OCI-LY7 (cell line): ENCODE measurements at regions not wholly inside any gene's neighbourhood (a gene's known extent, or its start where the extent isn't known, plus 50 kb on each side); places are given as distances from the start of the nearest gene placed in this dataset.
A peak's percentile ranks its signal among the peaks of the same experiment; 100 is the strongest.

Experiments
- BruUV-seq: library from RNA; stranded (reverse); fragments of 400-500 nt; replicated peaks from 2 replicates; lab custom pipeline; 2021; lab: Mats Ljungman, UMichigan
- CTCF ChIA-PET: fragments of 300-600 bp; sonication (Branson Sonifier 250); formaldehyde crosslinking; loops from one replicate; lab custom pipeline; 2022; ENCODE audit warnings: antibody characterized with exemption; ENCODE audit not compliant: unreplicated experiment; lab: Charles Lee
- POLR2A ChIA-PET: fragments of 300-600 bp; sonication (Branson Sonifier 250); formaldehyde crosslinking; loops from one replicate; lab custom pipeline; 2022; ENCODE audit warnings: antibody characterized with exemption; lab: Charles Lee
- DNase-seq: peaks from one replicate; pipeline ENCODE4 v3.0.0-alpha.2; 2015; ENCODE audit warnings: low spot score
- H2AFZ ChIP-seq: fragments of 200-600 bp; sonication (generic), shearing (Covaris generic); 2 replicates; pipeline ENCODE4 v1.6.1; 2014; ENCODE audit warnings: mild to moderate bottlenecking, antibody characterized with exemption, low read length, moderate library complexity
- H3K27ac ChIP-seq: fragments of 200-600 bp; sonication (generic); 2 replicates; pipeline ENCODE4 v1.5.1; 2014; ENCODE audit warnings: mixed run types, low read depth, mild to moderate bottlenecking, moderate library complexity, low read length, inconsistent platforms; ENCODE audit not compliant: poor library complexity, severe bottlenecking
- H3K36me3 ChIP-seq: fragments of 200-600 bp; sonication (generic); 2 replicates; pipeline ENCODE4 v1.6.1; 2014; ENCODE audit warnings: mild to moderate bottlenecking, antibody characterized with exemption, low read length, moderate library complexity, mixed read lengths; ENCODE audit not compliant: insufficient read depth
- H3K4me1 ChIP-seq: fragments of 200-600 bp; sonication (generic); 2 replicates; pipeline ENCODE4 v1.5.1; 2014; ENCODE audit warnings: mild to moderate bottlenecking, low read length; ENCODE audit not compliant: insufficient read depth, poor library complexity, severe bottlenecking
- H3K4me2 ChIP-seq: fragments of 200-600 bp; sonication (generic); 2 replicates; pipeline ENCODE4 v1.6.1; 2014; ENCODE audit warnings: mild to moderate bottlenecking, low read length
- H3K4me3 ChIP-seq: fragments of 200-600 bp; sonication (generic); 2 replicates; pipeline ENCODE4 v1.5.1; 2014; ENCODE audit warnings: mild to moderate bottlenecking, low read depth, low read length; ENCODE audit not compliant: poor library complexity, severe bottlenecking
- H3K79me2 ChIP-seq: fragments of 200-600 bp; sonication (generic); 2 replicates; pipeline ENCODE4 v1.6.1; 2016; ENCODE audit warnings: low read depth, mild to moderate bottlenecking, low read length, moderate library complexity, mixed read lengths; ENCODE audit not compliant: insufficient read depth
- H3K9me2 ChIP-seq: fragments of 200-600 bp; sonication (generic); 2 replicates; pipeline ENCODE4 v1.6.1; 2016; ENCODE audit warnings: mild to moderate bottlenecking, low read length, mixed read lengths; ENCODE audit not compliant: insufficient read depth
- H3K9me3 ChIP-seq: fragments of 200-600 bp; sonication (generic); 2 replicates; pipeline ENCODE4 v1.6.1; 2014; ENCODE audit warnings: mild to moderate bottlenecking, mixed run types, low read length, mixed read lengths
- H4K20me1 ChIP-seq: fragments of 200-600 bp; sonication (generic); 2 replicates; pipeline ENCODE4 v1.6.1; 2014; ENCODE audit warnings: mild to moderate bottlenecking, antibody characterized with exemption, low read length, moderate library complexity, mixed read lengths; ENCODE audit not compliant: insufficient read depth
- EZH2phosphoT487 ChIP-seq: fragments of 200-600 bp; sonication (generic); IDR thresholded peaks from 2 replicates; pipeline ENCODE4 v1.6.1; 2018; ENCODE audit warnings: low read depth, borderline replicate concordance, mild to moderate bottlenecking, mixed run types, antibody characterized with exemption, low read length, moderate library complexity, mixed read lengths
- intact Hi-C: fragments of 100-400 bp; cut with micrococcal nuclease; formaldehyde crosslinking; loops from one replicate; pipeline ENCODE4 v1.10.0; 2022; ENCODE audit not compliant: unreplicated experiment
- TF ChIP-seq, protein P1 (sequence below): fragments of 200-600 bp; sonication (generic); conservative IDR thresholded peaks from 2 replicates; pipeline ENCODE4 v1.5.1; 2014; ENCODE audit warnings: mild to moderate bottlenecking, antibody characterized with exemption, low read length, moderate library complexity, mixed read lengths

DNA sequence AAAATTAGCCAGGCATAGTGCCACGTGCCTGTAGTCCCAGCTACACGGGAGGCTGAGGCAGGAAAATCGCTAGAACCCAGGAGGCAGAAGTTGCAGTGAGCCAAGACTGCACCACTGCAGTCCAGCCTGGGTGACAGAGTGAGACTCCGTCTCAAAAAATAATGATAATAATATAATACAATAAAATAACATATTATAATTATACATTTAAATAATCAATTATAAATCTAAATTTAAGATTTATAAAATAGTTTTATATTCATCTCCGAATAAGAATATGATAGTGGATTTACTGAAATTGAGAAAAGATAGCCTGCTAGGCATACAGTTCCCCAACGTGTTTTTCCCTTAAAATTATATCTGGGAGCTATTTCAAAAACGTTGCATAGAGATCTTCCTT lies 599.6 kb downstream of the CDH18 start:
- H3K9me2 ChIP-seq, result no peaks in the 10 kb centered on the region
- no peak overlapping the region for H3K4me2 ChIP-seq
- no peak overlapping the region for H3K4me3 ChIP-seq
- intact Hi-C loops, result no loop called here
- no peak for DNase-seq
- CTCF ChIA-PET, result no interaction called here
- no peaks in the 10 kb centered on the region for H4K20me1 ChIP-seq
- H3K4me1 ChIP-seq, result no peaks in the 10 kb centered on the region
- H3K27ac ChIP-seq, result no peak overlapping the region
- H3K9me3 ChIP-seq, result no peaks in the 10 kb centered on the region
- POLR2A ChIA-PET, result interaction anchor here (0.6 to 1.2 kb wide), 6 partner anchors 24 to 193 kb away, joined by 3 to 5 read pairs (median 4); no protein-coding TSS in a partner anchor
- TF ChIP-seq EZH2phosphoT487, result no peak
- TF ChIP-seq, protein P1, sequence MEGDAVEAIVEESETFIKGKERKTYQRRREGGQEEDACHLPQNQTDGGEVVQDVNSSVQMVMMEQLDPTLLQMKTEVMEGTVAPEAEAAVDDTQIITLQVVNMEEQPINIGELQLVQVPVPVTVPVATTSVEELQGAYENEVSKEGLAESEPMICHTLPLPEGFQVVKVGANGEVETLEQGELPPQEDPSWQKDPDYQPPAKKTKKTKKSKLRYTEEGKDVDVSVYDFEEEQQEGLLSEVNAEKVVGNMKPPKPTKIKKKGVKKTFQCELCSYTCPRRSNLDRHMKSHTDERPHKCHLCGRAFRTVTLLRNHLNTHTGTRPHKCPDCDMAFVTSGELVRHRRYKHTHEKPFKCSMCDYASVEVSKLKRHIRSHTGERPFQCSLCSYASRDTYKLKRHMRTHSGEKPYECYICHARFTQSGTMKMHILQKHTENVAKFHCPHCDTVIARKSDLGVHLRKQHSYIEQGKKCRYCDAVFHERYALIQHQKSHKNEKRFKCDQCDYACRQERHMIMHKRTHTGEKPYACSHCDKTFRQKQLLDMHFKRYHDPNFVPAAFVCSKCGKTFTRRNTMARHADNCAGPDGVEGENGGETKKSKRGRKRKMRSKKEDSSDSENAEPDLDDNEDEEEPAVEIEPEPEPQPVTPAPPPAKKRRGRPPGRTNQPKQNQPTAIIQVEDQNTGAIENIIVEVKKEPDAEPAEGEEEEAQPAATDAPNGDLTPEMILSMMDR, result no peak
- BruUV-seq, result no TSS peak
- no peak overlapping the region for H2AFZ ChIP-seq
- no peaks in the 10 kb centered on the region for H3K36me3 ChIP-seq
- no peaks in the 10 kb centered on the region for H3K79me2 ChIP-seq

DNA sequence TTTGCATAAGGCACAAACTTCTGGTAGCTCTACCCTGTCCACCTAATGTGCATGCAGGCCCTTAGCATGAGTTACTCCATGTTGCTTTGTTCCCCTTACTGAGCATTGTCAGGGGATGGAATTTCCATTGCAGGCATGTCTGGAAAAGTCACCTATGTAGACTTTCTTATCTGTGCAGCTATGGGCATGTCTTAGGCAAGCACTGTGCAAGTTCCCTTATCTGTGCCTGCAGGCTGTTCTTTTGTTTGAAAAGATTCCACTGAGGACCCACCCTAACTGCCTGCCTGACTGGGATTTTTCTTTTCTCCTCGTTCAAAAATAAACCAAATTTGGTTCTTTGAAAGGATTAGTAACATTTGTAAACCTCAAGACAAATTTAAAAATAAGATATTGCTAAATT lies 587.0 kb downstream of the CDH18 start:
- Histone ChIP-seq H3K36me3 (no peaks in the 10 kb centered on the region), H3K9me2 (no peaks in the 10 kb centered on the region), H4K20me1 (no peaks in the 10 kb centered on the region), H3K9me3 (0 out of 2 replicates have a peak, but pooled peaks cover 5% of the 10 kb centered on the region), H3K4me1 (no peaks in the 10 kb centered on the region), H2AFZ (no peak overlapping the region), H3K79me2 (no peaks in the 10 kb centered on the region), H3K27ac (no peak overlapping the region), H3K4me3 (no peak overlapping the region), H3K4me2 (no peak overlapping the region)
- no TSS peak for BruUV-seq
- intact Hi-C loops, result no loop called here
- POLR2A ChIA-PET, result interaction anchor here (0.6 to 2.0 kb wide), 6 partner anchors 11 to 75 kb away, joined by 3 to 6 read pairs (median 3); no protein-coding TSS in a partner anchor
- no peak for TF ChIP-seq EZH2phosphoT487
- TF ChIP-seq, protein P1, result no peak
- no peak for DNase-seq
- CTCF ChIA-PET, result no interaction called here

DNA sequence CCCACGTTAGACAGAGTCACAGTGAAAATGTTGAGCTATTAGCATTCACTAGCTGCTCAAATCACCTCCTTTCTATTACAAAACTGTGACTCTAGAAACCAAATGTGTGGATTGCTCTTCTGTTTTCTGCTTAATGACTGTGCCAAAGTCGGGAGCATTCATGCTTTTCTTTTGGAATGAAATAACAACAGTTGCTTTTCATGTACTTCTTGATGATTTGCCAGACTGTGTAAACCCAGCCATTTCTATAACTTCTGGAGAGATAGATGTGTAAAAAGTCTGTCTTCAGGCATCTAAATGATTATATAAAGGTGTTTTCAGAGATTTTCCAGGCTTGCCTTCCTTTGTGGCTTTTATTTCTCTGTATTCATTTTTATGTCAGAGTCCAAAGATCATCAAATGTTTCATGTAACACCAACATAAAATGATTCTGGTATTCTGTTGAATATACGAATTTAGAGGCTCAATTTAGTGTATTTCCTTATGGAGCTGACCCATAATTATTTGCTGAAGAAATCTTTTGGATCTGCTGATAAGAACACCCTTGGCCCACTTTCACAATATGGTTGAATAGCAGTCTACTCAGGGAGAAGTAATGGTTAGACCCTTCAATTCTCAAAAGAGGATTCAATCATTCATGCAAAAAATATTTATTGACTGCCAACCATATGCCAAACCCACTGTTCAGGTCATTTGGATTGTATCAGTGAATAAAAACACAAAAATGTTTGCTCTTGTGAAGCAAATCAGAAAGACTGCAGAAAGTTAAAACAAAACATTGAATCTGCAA lies 581.2 kb downstream of the CDH18 start:
- POLR2A ChIA-PET, result interaction anchor here (0.5 to 1.0 kb wide), 2 partner anchors 17 to 90 kb away, joined by 3 to 4 read pairs; no protein-coding TSS in a partner anchor
- H2AFZ ChIP-seq, result 0 out of 2 replicates have a peak overlapping the region, but pooled peaks have one; percentile 56

More for the DNA sequence above, 581.2 kb downstream of the CDH18 start:
- Histone ChIP-seq H3K27ac (no peak overlapping the region), H3K9me3 (0 out of 2 replicates have a peak, but pooled peaks cover 4% of the 10 kb centered on the region), H3K4me1 (no peaks in the 10 kb centered on the region), H3K36me3 (no peaks in the 10 kb centered on the region), H4K20me1 (no peaks in the 10 kb centered on the region), H3K79me2 (no peaks in the 10 kb centered on the region), H3K4me3 (no peak overlapping the region), H3K4me2 (no peak overlapping the region), H3K9me2 (no peaks in the 10 kb centered on the region)
- BruUV-seq, result no TSS peak
- no peak for DNase-seq
- CTCF ChIA-PET, result no interaction called here
- intact Hi-C loops, result no loop called here
- TF ChIP-seq EZH2phosphoT487, result no peak
- TF ChIP-seq, protein P1, result no peak
